ENCODE measurements at regions not wholly inside any gene's neighbourhood (a gene's known extent, or its start where the extent isn't known, plus 50 kb on each side); places are given as distances from the start of the nearest gene placed in this dataset.

GRCh38 chrX:143270317-143270716 is 244.6 kb downstream of the SPANXN4 start:
- TF ChIP-seq CHD2 (IDR thresholded peaks at IDR 0.05; ENCODE audit: low read length): no peak
- TF ChIP-seq EP300 (IDR thresholded peaks at IDR 0.05; ENCODE audit: borderline replicate concordance in 1 of 2, low read depth in 2 of 2, low read length in 2 of 2): no peak
- no peak for TF ChIP-seq SUZ12 (IDR thresholded peaks at IDR 0.05; ENCODE audit: low read length)
- TF ChIP-seq POLR2AphosphoS5 (IDR thresholded peaks at IDR 0.05; ENCODE audit: low read depth, low read length): no peak

Data from H1 (cell line).